Suprapubic skin (tissue), 4 donors: ENCODE measurements at regions not wholly inside any gene's neighbourhood (a gene's known extent, or its start where the extent isn't known, plus 50 kb on each side); places are given as distances from the start of the nearest gene placed in this dataset.

Experiments
- DNase-seq, 2 donors: peaks; one replicate each; pipeline ENCODE4 v3.0.0-alpha.2; 2019; ENCODE audit warnings: low spot score in 2 of 2
- H3K27ac ChIP-seq: fragments of 200-600 bp; sonication (generic); one replicate; pipeline ENCODE4 v1.5.1; 2019
- H3K27me3 ChIP-seq: fragments of 200-600 bp; sonication (generic); one replicate; pipeline ENCODE4 v1.5.1; 2019
- H3K36me3 ChIP-seq: fragments of 200-600 bp; sonication (generic); one replicate; pipeline ENCODE4 v1.5.1; 2019
- H3K4me1 ChIP-seq: fragments of 200-600 bp; sonication (generic); one replicate; pipeline ENCODE4 v1.5.1; 2019
- H3K4me3 ChIP-seq: fragments of 200-600 bp; sonication (generic); one replicate; pipeline ENCODE4 v1.5.1; 2019; ENCODE audit warnings: mild to moderate bottlenecking
- H3K9me3 ChIP-seq: fragments of 200-600 bp; sonication (generic); one replicate; pipeline ENCODE4 v1.5.1; 2019
- CTCF ChIP-seq, 2 donors: fragments of 200-600 bp in 1 of 2; fragments of 450-650 bp in 1 of 2; sonication (generic) in 1 of 2; IDR thresholded peaks; one replicate each; pipeline ENCODE4 v1.5.1; 2016 to 2019; ENCODE audit warnings: antibody characterized with exemption in 2 of 2, mild to moderate bottlenecking in 1 of 2, moderate library complexity in 1 of 2
- EP300 ChIP-seq: sonication (generic); formaldehyde crosslinking; IDR thresholded peaks from one replicate; pipeline ENCODE4 v1.6.1; 2017; ENCODE audit warnings: antibody characterized with exemption
- POLR2A ChIP-seq, 2 donors: fragments of 450-650 bp; IDR thresholded peaks; one replicate each; pipeline ENCODE4 v1.6.1; 2017; ENCODE audit warnings: antibody characterized with exemption in 2 of 2, mild to moderate bottlenecking in 2 of 2, moderate library complexity in 2 of 2
- POLR2AphosphoS5 ChIP-seq, 3 donors: sonication (generic); formaldehyde crosslinking; IDR thresholded peaks; one replicate each; pipeline ENCODE4 v1.6.1; 2017; ENCODE audit warnings: antibody characterized with exemption in 3 of 3
- WGBS: methylation state at CpG from one replicate; pipeline ENCODE4 v1.1.5; 2018; 5-methylcytosine and 5-hydroxymethylcytosine counted together

- Histone ChIP-seq H3K36me3 (no peaks in the 10 kb centered on the region), H3K4me1 (peaks cover 92% of the 10 kb centered on the region), H3K27me3 (no peaks in the 10 kb centered on the region), H3K9me3 (no peaks in the 10 kb centered on the region), H3K27ac (peak overlapping the region; percentile 96), H3K4me3 (peak overlapping the region; percentile 23)
- TF ChIP-seq POLR2A (IDR thresholded peaks at IDR 0.05), result no peak
- peak in 1 of 3 donors; percentile 9 for TF ChIP-seq POLR2AphosphoS5 (IDR thresholded peaks at IDR 0.05)
- TF ChIP-seq EP300, result peak; percentile 79
- no peak for TF ChIP-seq CTCF (IDR thresholded peaks at IDR 0.05)
- DNase-seq, result peak; percentile 75 to 86
- 53% methylated on average over 3 of the region's 3 CpGs for WGBS
Observed at GRCh38 chr9:70478963-70479641, 64.6 kb upstream of the KLF9 start.

- Histone ChIP-seq H3K4me1 (peaks cover 90% of the 10 kb centered on the region), H3K27me3 (no peaks in the 10 kb centered on the region), H3K4me3 (no peak overlapping the region), H3K27ac (peak overlapping the region; percentile 96), H3K36me3 (no peaks in the 10 kb centered on the region), H3K9me3 (no peaks in the 10 kb centered on the region)
- DNase-seq, result no peak
- TF ChIP-seq POLR2A (IDR thresholded peaks at IDR 0.05) (no peak), POLR2AphosphoS5 (IDR thresholded peaks at IDR 0.05) (no peak), EP300 (no peak), CTCF (IDR thresholded peaks at IDR 0.05) (no peak)
- 48% methylated on average over 2 of the region's 2 CpGs for WGBS
Observed at GRCh38 chr9:70477907-70478480, 63.5 kb upstream of the KLF9 start.

- TF ChIP-seq EP300, result no peak
- no peak for TF ChIP-seq CTCF (IDR thresholded peaks at IDR 0.05)
- no peak for TF ChIP-seq POLR2AphosphoS5 (IDR thresholded peaks at IDR 0.05)
- TF ChIP-seq POLR2A (IDR thresholded peaks at IDR 0.05), result no peak
- no peaks in the 10 kb centered on the region for H3K27me3 ChIP-seq
- H3K4me1 ChIP-seq, result peaks cover 89% of the 10 kb centered on the region
- DNase-seq, result no peak
- H3K27ac ChIP-seq, result no peak overlapping the region
- 84% methylated on average over 5 of the region's 5 CpGs for WGBS
- H3K9me3 ChIP-seq, result no peaks in the 10 kb centered on the region
- no peaks in the 10 kb centered on the region for H3K36me3 ChIP-seq
- no peak overlapping the region for H3K4me3 ChIP-seq
Observed at GRCh38 chr9:70477146-70477745, 62.8 kb upstream of the KLF9 start.

- H3K27me3 ChIP-seq, result no peaks in the 10 kb centered on the region
- H3K36me3 ChIP-seq, result no peaks in the 10 kb centered on the region
- no peaks in the 10 kb centered on the region for H3K9me3 ChIP-seq
- TF ChIP-seq POLR2AphosphoS5 (IDR thresholded peaks at IDR 0.05) (peak; percentile 14 to 77 (median 58)), POLR2A (IDR thresholded peaks at IDR 0.05) (no peak)
- H3K4me3 ChIP-seq, result no peak overlapping the region
- no peak for DNase-seq
- peak overlapping the region; percentile 74 for H3K27ac ChIP-seq
- WGBS, result 32% methylated on average over 2 of the region's 2 CpGs
- peaks cover 87% of the 10 kb centered on the region for H3K4me1 ChIP-seq
Observed at GRCh38 chr9:70475211-70475610, 60.8 kb upstream of the KLF9 start.

- DNase-seq, result no peak
- no peaks in the 10 kb centered on the region for H3K36me3 ChIP-seq
- no peaks in the 10 kb centered on the region for H3K9me3 ChIP-seq
- no peak for TF ChIP-seq CTCF (IDR thresholded peaks at IDR 0.05)
- TF ChIP-seq POLR2AphosphoS5 (IDR thresholded peaks at IDR 0.05), result no peak
- no peak for TF ChIP-seq POLR2A (IDR thresholded peaks at IDR 0.05)
- TF ChIP-seq EP300, result no peak
- no peaks in the 10 kb centered on the region for H3K27me3 ChIP-seq
- no peak overlapping the region for H3K4me3 ChIP-seq
- H3K27ac ChIP-seq, result peak overlapping the region; percentile 74
- 93% methylated on average over 2 of the region's 2 CpGs for WGBS
- peaks cover 86% of the 10 kb centered on the region for H3K4me1 ChIP-seq
Observed at GRCh38 chr9:70474413-70474812, 60.0 kb upstream of the KLF9 start.
